Panc1 (cell line): ENCODE measurements at regions not wholly inside any gene's neighbourhood (a gene's known extent, or its start where the extent isn't known, plus 50 kb on each side); places are given as distances from the start of the nearest gene placed in this dataset.
A peak's percentile ranks its signal among the peaks of the same experiment; 100 is the strongest.

ENCODE experiments used
- ATAC-seq: fragments of 200-7000 bp; cut with Tn5 transposase; 2 replicates; pipeline ENCODE4 v1.9.1; 2020; ENCODE audit warnings: mild to moderate bottlenecking, moderate library complexity
- BruUV-seq: library from RNA; stranded (reverse); fragments of 400-500 nt; replicated peaks from 2 replicates; lab custom pipeline; 2021; lab: Mats Ljungman, UMichigan
- CTCF ChIA-PET: fragments of 300-600 bp; sonication (Branson Sonifier 250); formaldehyde crosslinking; loops from one replicate; lab custom pipeline; 2022; ENCODE audit warnings: antibody characterized with exemption; lab: Charles Lee
- POLR2A ChIA-PET: fragments of 300-600 bp; sonication (Branson Sonifier 250); formaldehyde crosslinking; loops from one replicate; lab custom pipeline; 2022; ENCODE audit warnings: antibody characterized with exemption; lab: Charles Lee
- DNase-seq: peaks from one replicate; pipeline ENCODE4 v3.0.0-alpha.2; 2010; ENCODE audit warnings: low read depth, low spot score
- H3K27ac ChIP-seq: 2 replicates; pipeline ENCODE4 v1.5.1; 2011; ENCODE audit warnings: mild to moderate bottlenecking, low read length, inconsistent platforms
- H3K27me3 ChIP-seq: fragments of 200-500 bp; sonication (Bioruptor generic); 2 replicates; pipeline ENCODE4 v1.6.0; 2014; ENCODE audit warnings: low read length, inconsistent platforms; ENCODE audit not compliant: control insufficient read depth, insufficient read depth
- H3K36me3 ChIP-seq: fragments of 200-500 bp; sonication (Bioruptor generic); 2 replicates; pipeline ENCODE4 v1.5.1; 2014; ENCODE audit warnings: inconsistent platforms, mild to moderate bottlenecking, low read length, moderate library complexity; ENCODE audit not compliant: control insufficient read depth, insufficient read depth
- H3K4me1 ChIP-seq: 2 replicates; pipeline ENCODE4 v1.5.1; 2011; ENCODE audit warnings: inconsistent platforms, mild to moderate bottlenecking, low read length, moderate library complexity; ENCODE audit not compliant: control insufficient read depth, insufficient read depth
- H3K4me3 ChIP-seq, 2 experiments: 2 replicates each; pipeline ENCODE4 v1.5.1; 2011 to 2012; ENCODE audit warnings: low read depth in 2 of 2, low read length in 2 of 2, mild to moderate bottlenecking in 2 of 2, inconsistent platforms in 1 of 2, moderate library complexity in 1 of 2
- H3K9me3 ChIP-seq: fragments of 200-500 bp; sonication (Bioruptor generic); 2 replicates; pipeline ENCODE4 v1.5.1; 2014; ENCODE audit warnings: low read depth, mild to moderate bottlenecking, inconsistent platforms, low read length, moderate library complexity; ENCODE audit not compliant: control insufficient read depth, insufficient read depth
- POLR2AphosphoS5 ChIP-seq: IDR thresholded peaks from 2 replicates; pipeline ENCODE4 v1.6.1; 2012; ENCODE audit warnings: mild to moderate bottlenecking, low read depth, low read length, moderate library complexity
- SIN3A ChIP-seq: IDR thresholded peaks from 2 replicates; pipeline ENCODE4 v1.6.1; 2012; ENCODE audit warnings: low read depth, mild to moderate bottlenecking, low read length, moderate library complexity, borderline replicate concordance; ENCODE audit not compliant: insufficient read depth
- TCF7L2 ChIP-seq: IDR thresholded peaks from 2 replicates; pipeline ENCODE4 v1.6.1; 2011; ENCODE audit warnings: mild to moderate bottlenecking, low read depth, low read length, inconsistent platforms
- in situ Hi-C: cut with HindIII; loops from 2 replicates; pipeline ENCODE4 v1.10.0; 2016; ENCODE audit warnings: low sequenced_read_pairs, low pct_unique_long_range_greater_than_20kb
- intact Hi-C: fragments of 100-400 bp; cut with micrococcal nuclease; formaldehyde crosslinking; loops from one replicate; pipeline ENCODE4 v1.10.0; 2022; ENCODE audit not compliant: unreplicated experiment
- TF ChIP-seq, protein P1 (sequence below): fragments of 450-650 bp; IDR thresholded peaks from 2 replicates; pipeline ENCODE4 v1.5.1; 2017; ENCODE audit warnings: mild to moderate bottlenecking
- TF ChIP-seq, protein P2 (sequence below), 2 experiments: IDR thresholded peaks; 2 replicates each; pipeline ENCODE4 v1.6.1; 2011 to 2012; ENCODE audit warnings: low read depth in 2 of 2, control low read depth in 1 of 2, low read length in 1 of 2, mild to moderate bottlenecking in 1 of 2, moderate library complexity in 1 of 2; ENCODE audit not compliant: insufficient read depth in 1 of 2

DNA sequence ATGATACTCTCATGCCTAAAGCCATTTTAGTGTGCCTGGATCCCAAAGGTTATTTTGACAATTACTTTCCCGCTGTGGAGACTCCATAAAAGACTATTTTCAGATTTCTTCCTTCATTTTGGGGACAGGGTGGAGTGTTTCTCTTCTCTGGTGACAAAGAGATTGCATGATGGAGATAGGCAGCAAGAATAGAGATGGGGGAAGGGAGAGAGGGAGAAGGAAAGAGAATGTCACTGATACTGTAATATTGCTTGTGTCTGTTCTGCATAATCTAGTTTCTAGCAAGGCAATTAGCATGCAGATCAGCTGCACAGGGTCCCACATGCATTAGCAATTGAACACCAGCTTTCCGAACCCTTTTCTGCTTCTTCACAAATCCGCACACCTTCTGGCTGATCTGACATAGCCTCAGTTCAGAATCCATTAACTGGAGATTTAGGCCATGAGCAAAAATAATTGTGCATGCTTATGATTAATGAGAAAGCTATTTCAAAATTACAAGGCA lies 222.4 kb downstream of the OXSM start:
- H3K9me3 ChIP-seq, result no peaks in the 10 kb centered on the region
- ATAC-seq, result no peak
- DNase-seq, result no peak
- H3K4me1 ChIP-seq, result no peaks in the 10 kb centered on the region
- POLR2A ChIA-PET, result no interaction called here
- in situ Hi-C loops, result no loop called here
- no peak overlapping the region for H3K27ac ChIP-seq
- H3K4me3 ChIP-seq, result no peak overlapping the region
- TF ChIP-seq SIN3A (no peak), POLR2AphosphoS5 (no peak), TCF7L2 (no peak)
- TF ChIP-seq, protein P1, sequence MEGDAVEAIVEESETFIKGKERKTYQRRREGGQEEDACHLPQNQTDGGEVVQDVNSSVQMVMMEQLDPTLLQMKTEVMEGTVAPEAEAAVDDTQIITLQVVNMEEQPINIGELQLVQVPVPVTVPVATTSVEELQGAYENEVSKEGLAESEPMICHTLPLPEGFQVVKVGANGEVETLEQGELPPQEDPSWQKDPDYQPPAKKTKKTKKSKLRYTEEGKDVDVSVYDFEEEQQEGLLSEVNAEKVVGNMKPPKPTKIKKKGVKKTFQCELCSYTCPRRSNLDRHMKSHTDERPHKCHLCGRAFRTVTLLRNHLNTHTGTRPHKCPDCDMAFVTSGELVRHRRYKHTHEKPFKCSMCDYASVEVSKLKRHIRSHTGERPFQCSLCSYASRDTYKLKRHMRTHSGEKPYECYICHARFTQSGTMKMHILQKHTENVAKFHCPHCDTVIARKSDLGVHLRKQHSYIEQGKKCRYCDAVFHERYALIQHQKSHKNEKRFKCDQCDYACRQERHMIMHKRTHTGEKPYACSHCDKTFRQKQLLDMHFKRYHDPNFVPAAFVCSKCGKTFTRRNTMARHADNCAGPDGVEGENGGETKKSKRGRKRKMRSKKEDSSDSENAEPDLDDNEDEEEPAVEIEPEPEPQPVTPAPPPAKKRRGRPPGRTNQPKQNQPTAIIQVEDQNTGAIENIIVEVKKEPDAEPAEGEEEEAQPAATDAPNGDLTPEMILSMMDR, result no peak
- TF ChIP-seq, protein P2, sequence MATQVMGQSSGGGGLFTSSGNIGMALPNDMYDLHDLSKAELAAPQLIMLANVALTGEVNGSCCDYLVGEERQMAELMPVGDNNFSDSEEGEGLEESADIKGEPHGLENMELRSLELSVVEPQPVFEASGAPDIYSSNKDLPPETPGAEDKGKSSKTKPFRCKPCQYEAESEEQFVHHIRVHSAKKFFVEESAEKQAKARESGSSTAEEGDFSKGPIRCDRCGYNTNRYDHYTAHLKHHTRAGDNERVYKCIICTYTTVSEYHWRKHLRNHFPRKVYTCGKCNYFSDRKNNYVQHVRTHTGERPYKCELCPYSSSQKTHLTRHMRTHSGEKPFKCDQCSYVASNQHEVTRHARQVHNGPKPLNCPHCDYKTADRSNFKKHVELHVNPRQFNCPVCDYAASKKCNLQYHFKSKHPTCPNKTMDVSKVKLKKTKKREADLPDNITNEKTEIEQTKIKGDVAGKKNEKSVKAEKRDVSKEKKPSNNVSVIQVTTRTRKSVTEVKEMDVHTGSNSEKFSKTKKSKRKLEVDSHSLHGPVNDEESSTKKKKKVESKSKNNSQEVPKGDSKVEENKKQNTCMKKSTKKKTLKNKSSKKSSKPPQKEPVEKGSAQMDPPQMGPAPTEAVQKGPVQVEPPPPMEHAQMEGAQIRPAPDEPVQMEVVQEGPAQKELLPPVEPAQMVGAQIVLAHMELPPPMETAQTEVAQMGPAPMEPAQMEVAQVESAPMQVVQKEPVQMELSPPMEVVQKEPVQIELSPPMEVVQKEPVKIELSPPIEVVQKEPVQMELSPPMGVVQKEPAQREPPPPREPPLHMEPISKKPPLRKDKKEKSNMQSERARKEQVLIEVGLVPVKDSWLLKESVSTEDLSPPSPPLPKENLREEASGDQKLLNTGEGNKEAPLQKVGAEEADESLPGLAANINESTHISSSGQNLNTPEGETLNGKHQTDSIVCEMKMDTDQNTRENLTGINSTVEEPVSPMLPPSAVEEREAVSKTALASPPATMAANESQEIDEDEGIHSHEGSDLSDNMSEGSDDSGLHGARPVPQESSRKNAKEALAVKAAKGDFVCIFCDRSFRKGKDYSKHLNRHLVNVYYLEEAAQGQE (IDR thresholded peaks at IDR 0.05; ENCODE audit: insufficient read depth in 1 of 2, low read depth in 2 of 2, low read length in 1 of 2), result no peak
- H3K36me3 ChIP-seq, result no peaks in the 10 kb centered on the region
- CTCF ChIA-PET, result no interaction called here
- no peaks in the 10 kb centered on the region for H3K27me3 ChIP-seq
- no TSS peak for BruUV-seq
- intact Hi-C loops, result no loop called here

DNA sequence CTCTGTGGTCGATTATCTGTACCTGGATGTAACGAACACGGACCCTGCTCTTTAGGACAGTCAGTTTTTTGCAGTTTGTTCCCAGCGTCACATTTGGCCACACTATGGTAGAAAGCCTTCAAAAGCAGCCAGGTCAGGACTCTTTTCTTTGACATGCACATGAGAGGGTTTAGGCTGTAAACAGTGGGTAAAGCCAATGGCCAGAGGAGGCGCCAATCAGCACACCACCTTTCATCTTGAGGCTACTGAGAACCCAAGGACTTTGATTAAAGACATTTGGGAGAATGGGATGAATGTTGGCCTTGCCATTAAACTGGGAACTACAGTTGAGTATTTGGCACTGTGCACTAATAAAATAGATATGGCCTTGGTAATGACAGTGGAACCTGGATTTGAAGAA lies 225.9 kb downstream of the OXSM start:
- H3K4me1 ChIP-seq, result no peaks in the 10 kb centered on the region
- no peaks in the 10 kb centered on the region for H3K36me3 ChIP-seq
- TF ChIP-seq TCF7L2 (no peak), SIN3A (no peak)
- TF ChIP-seq, protein P1, result 0 out of 2 replicates have a peak, but pooled peaks have one; percentile 4
- TF ChIP-seq, protein P2 (IDR thresholded peaks at IDR 0.05; ENCODE audit: insufficient read depth in 1 of 2, low read depth in 2 of 2, low read length in 1 of 2), result no peak
- BruUV-seq, result no TSS peak
- DNase-seq, result no peak
- ATAC-seq, result no peak
- H3K9me3 ChIP-seq, result no peaks in the 10 kb centered on the region
- H3K4me3 ChIP-seq, result no peak overlapping the region
- no peak overlapping the region for H3K27ac ChIP-seq
- CTCF ChIA-PET, result no interaction called here
- POLR2A ChIA-PET, result no interaction called here
- no peaks in the 10 kb centered on the region for H3K27me3 ChIP-seq
- in situ Hi-C loops (no loop called here), intact Hi-C loops (no loop called here)
